Activated CD8-positive, alpha-beta T cell treated with anti-CD3 and anti-CD28 coated beads for 36 hours (primary cell): ENCODE measurements at regions not wholly inside any gene's neighbourhood (a gene's known extent, or its start where the extent isn't known, plus 50 kb on each side); places are given as distances from the start of the nearest gene placed in this dataset.

Source experiments
- ATAC-seq: fragments of 200-7000 bp; cut with Tn5 transposase; one replicate; pipeline ENCODE4 v1.10.0; 2021; ENCODE audit warnings: mild to moderate bottlenecking, moderate library complexity
- CTCF ChIA-PET: fragments of 350-600 bp; sonication (Branson Sonifier 250); formaldehyde crosslinking; loops from one replicate; lab custom pipeline; 2021; ENCODE audit warnings: antibody characterized with exemption; lab: Charles Lee
- POLR2A ChIA-PET: fragments of 350-600 bp; sonication (Branson Sonifier 250); formaldehyde crosslinking; loops from one replicate; lab custom pipeline; 2021; ENCODE audit warnings: antibody characterized with exemption; lab: Charles Lee
- DNase-seq: peaks from one replicate; pipeline ENCODE4 v3.0.0-alpha.2; 2020
- H3K27ac Mint-ChIP-seq: one replicate; pipeline ENCODE4 v1.8.0; 2021; ENCODE audit warnings: mild to moderate bottlenecking, mixed read lengths
- H3K27me3 Mint-ChIP-seq: one replicate; pipeline ENCODE4 v1.8.0; 2021; ENCODE audit warnings: mixed read lengths
- H3K36me3 Mint-ChIP-seq: one replicate; pipeline ENCODE4 v1.8.0; 2021; ENCODE audit warnings: low read depth, mixed read lengths
- H3K4me1 Mint-ChIP-seq: one replicate; pipeline ENCODE4 v1.8.0; 2021; ENCODE audit warnings: low read depth, mixed read lengths
- H3K4me3 Mint-ChIP-seq: one replicate; pipeline ENCODE4 v1.8.0; 2021; ENCODE audit warnings: mild to moderate bottlenecking, moderate library complexity, mixed read lengths
- H3K9me3 Mint-ChIP-seq: one replicate; pipeline ENCODE4 v1.8.0; 2021; ENCODE audit warnings: mixed read lengths
- CTCF ChIP-seq: fragments of 200-600 bp; IDR thresholded peaks from one replicate; pipeline ENCODE4 v1.8.0; 2022; ENCODE audit warnings: antibody characterized with exemption, mild to moderate bottlenecking
- intact Hi-C: fragments of 100-400 bp; cut with micrococcal nuclease; formaldehyde crosslinking; loops from one replicate; pipeline ENCODE4 v1.10.0; 2022

GRCh38 chr5:110082194-110082593 is 392.5 kb downstream of the MAN2A1 start:
- no peak for TF ChIP-seq CTCF
- H3K27ac Mint-ChIP-seq = no peak overlapping the region
- ATAC-seq (no peak), DNase-seq (no peak)
- intact Hi-C loops = no loop called here
- H3K36me3 Mint-ChIP-seq = no peaks in the 10 kb centered on the region
- POLR2A ChIA-PET = no interaction called here
- peaks cover 2% of the 10 kb centered on the region for H3K9me3 Mint-ChIP-seq
- no peak overlapping the region for H3K4me3 Mint-ChIP-seq
- H3K27me3 Mint-ChIP-seq = no peaks in the 10 kb centered on the region
- peaks cover 22% of the 10 kb centered on the region for H3K4me1 Mint-ChIP-seq
- CTCF ChIA-PET = no interaction called here

GRCh38 chr5:110082863-110083262 is 393.1 kb downstream of the MAN2A1 start:
- DNase-seq (no peak), ATAC-seq (no peak)
- H3K27me3 Mint-ChIP-seq = no peaks in the 10 kb centered on the region
- peaks cover 25% of the 10 kb centered on the region for H3K4me1 Mint-ChIP-seq
- TF ChIP-seq CTCF = no peak
- ChIA-PET POLR2A (interaction anchor here (0.7 to 0.9 kb wide), 2 partner anchors 10 to 12 kb away, joined by 3 read pairs; no protein-coding TSS in a partner anchor), CTCF (no interaction called here)
- no peaks in the 10 kb centered on the region for H3K9me3 Mint-ChIP-seq
- no peak overlapping the region for H3K4me3 Mint-ChIP-seq
- H3K36me3 Mint-ChIP-seq = no peaks in the 10 kb centered on the region
- H3K27ac Mint-ChIP-seq = no peak overlapping the region
- intact Hi-C loops = no loop called here

GRCh38 chr5:110085826-110086225 is 396.1 kb downstream of the MAN2A1 start:
- H3K36me3 Mint-ChIP-seq = no peaks in the 10 kb centered on the region
- H3K9me3 Mint-ChIP-seq = no peaks in the 10 kb centered on the region
- H3K4me3 Mint-ChIP-seq = no peak overlapping the region
- POLR2A ChIA-PET = no interaction called here
- DNase-seq (no peak), ATAC-seq (no peak)
- H3K27me3 Mint-ChIP-seq = no peaks in the 10 kb centered on the region
- peak overlapping the region; percentile 21 for H3K27ac Mint-ChIP-seq
- CTCF ChIA-PET = interaction anchor here (1.0 to 1.8 kb wide), 2 partner anchors 10 to 398 kb away, joined by 3 to 7 read pairs; no protein-coding TSS in a partner anchor
- H3K4me1 Mint-ChIP-seq = peaks cover 38% of the 10 kb centered on the region
- intact Hi-C loops = loop anchor here (5.0 kb wide), 1 partner anchor 34 kb away; no protein-coding TSS in a partner anchor
- no peak for TF ChIP-seq CTCF

GRCh38 chr5:110086658-110087388 is 397.1 kb downstream of the MAN2A1 start:
- CTCF ChIA-PET = interaction anchor here (1.1 to 1.2 kb wide), 2 partner anchors 13 to 165 kb away, joined by 3 to 4 read pairs; no protein-coding TSS in a partner anchor
- Mint-ChIP-seq H3K27me3 (no peaks in the 10 kb centered on the region), H3K36me3 (no peaks in the 10 kb centered on the region), H3K9me3 (no peaks in the 10 kb centered on the region), H3K4me3 (peak overlapping the region; percentile 42), H3K27ac (peak overlapping the region; percentile 89), H3K4me1 (peaks cover 38% of the 10 kb centered on the region)
- POLR2A ChIA-PET = interaction anchor here (0.5 kb wide), 1 partner anchor 10 kb away, joined by 3 read pairs; no protein-coding TSS in a partner anchor
- DNase-seq (peak; percentile 84), ATAC-seq (peak; percentile 89)
- TF ChIP-seq CTCF = no peak
- intact Hi-C loops = loop anchor here (5.0 kb wide), 1 partner anchor 35 kb away; no protein-coding TSS in a partner anchor

GRCh38 chr5:110087829-110088228 is 398.1 kb downstream of the MAN2A1 start:
- POLR2A ChIA-PET = interaction anchor here (0.5 kb wide), 1 partner anchor 9 kb away, joined by 3 read pairs; no protein-coding TSS in a partner anchor

More at GRCh38 chr5:110087829-110088228, 398.1 kb downstream of the MAN2A1 start:
- H3K4me1 Mint-ChIP-seq = peaks cover 38% of the 10 kb centered on the region
- no peak for DNase-seq
- intact Hi-C loops = loop anchor here (5.0 kb wide), 1 partner anchor 36 kb away; no protein-coding TSS in a partner anchor
- CTCF ChIA-PET = interaction anchor here (1.2 kb wide), 1 partner anchor 166 kb away, joined by 4 read pairs; no protein-coding TSS in a partner anchor
- H3K27me3 Mint-ChIP-seq = no peaks in the 10 kb centered on the region
- H3K4me3 Mint-ChIP-seq = no peak overlapping the region
- no peak for ATAC-seq
- H3K9me3 Mint-ChIP-seq = no peaks in the 10 kb centered on the region
- H3K27ac Mint-ChIP-seq = peak overlapping the region; percentile 92
- no peaks in the 10 kb centered on the region for H3K36me3 Mint-ChIP-seq
- no peak for TF ChIP-seq CTCF
